IMR-90 (cell line): ENCODE measurements at regions not wholly inside any gene's neighbourhood (a gene's known extent, or its start where the extent isn't known, plus 50 kb on each side); places are given as distances from the start of the nearest gene placed in this dataset.

ENCODE experiments used
- ATAC-seq: fragments of 200-7000 bp; cut with Tn5 transposase; 2 replicates; pipeline ENCODE4 v1.9.1; 2020; ENCODE audit warnings: low read depth, mild to moderate bottlenecking, moderate library complexity
- BruUV-seq: library from RNA; stranded (reverse); fragments of 400-500 nt; replicated peaks from 2 replicates; lab custom pipeline; 2021; lab: Mats Ljungman, UMichigan
- CTCF ChIA-PET: fragments of 300-600 bp; formaldehyde crosslinking; extraction: SDS; loops from one replicate; lab custom pipeline; 2021; ENCODE audit warnings: antibody characterized with exemption; lab: Yijun Ruan, JAX
- POLR2A ChIA-PET: fragments of 300-600 bp; sonication (Branson Sonifier 250); formaldehyde crosslinking; loops from one replicate; lab custom pipeline; 2022; ENCODE audit warnings: antibody characterized with exemption; ENCODE audit not compliant: unreplicated experiment; lab: Charles Lee
- DNase-seq: peaks from one replicate; pipeline ENCODE4 v3.0.0; 2013
- H2AFZ ChIP-seq: replicated peaks from 2 replicates; pipeline ENCODE3; 2013; ENCODE audit warnings: low read length, mild to moderate bottlenecking; ENCODE audit not compliant: poor library complexity
- H2AK5ac ChIP-seq: 2 replicates; pipeline ENCODE4 v1.6.1; 2013; ENCODE audit warnings: low read depth, low read length, inconsistent platforms
- H2AK9ac ChIP-seq: replicated peaks from 2 replicates; pipeline ENCODE3; 2013; ENCODE audit warnings: mild to moderate bottlenecking, low read depth, low read length, moderate library complexity; ENCODE audit not compliant: poor library complexity
- H2BK120ac ChIP-seq: 2 replicates; pipeline ENCODE4 v1.6.1; 2013; ENCODE audit warnings: low read depth, low read length, inconsistent platforms
- H2BK15ac ChIP-seq: 3 replicates; pipeline ENCODE4 v1.6.1; 2013; ENCODE audit warnings: low read depth, low read length, inconsistent platforms
- H2BK20ac ChIP-seq: 2 replicates; pipeline ENCODE4 v1.6.1; 2013; ENCODE audit warnings: low read depth, mild to moderate bottlenecking, inconsistent platforms, low read length, moderate library complexity
- H2BK5ac ChIP-seq: 2 replicates; pipeline ENCODE4 v1.6.1; 2013; ENCODE audit warnings: mild to moderate bottlenecking, low read depth, low read length, inconsistent platforms; ENCODE audit not compliant: poor library complexity, severe bottlenecking
- H3K14ac ChIP-seq: replicated peaks from 2 replicates; pipeline ENCODE4 v1.6.1; 2013; ENCODE audit warnings: low read depth, low read length, inconsistent platforms
- H3K18ac ChIP-seq: 2 replicates; pipeline ENCODE4 v1.6.1; 2013; ENCODE audit warnings: low read depth, low read length, control low read depth
- H3K23ac ChIP-seq: 2 replicates; pipeline ENCODE4 v1.6.1; 2013; ENCODE audit warnings: low read depth, low read length, inconsistent platforms
- H3K27ac ChIP-seq: 2 replicates; pipeline ENCODE4 v1.5.1; 2013; ENCODE audit warnings: mild to moderate bottlenecking, control low read depth, low read length; ENCODE audit not compliant: insufficient read depth
- H3K27me3 ChIP-seq: 2 replicates; pipeline ENCODE4 v1.6.1; 2013; ENCODE audit warnings: low read length; ENCODE audit not compliant: control insufficient read depth, insufficient read depth
- H3K36me3 ChIP-seq: 2 replicates; pipeline ENCODE4 v1.6.1; 2013; ENCODE audit warnings: low read length, mixed read lengths; ENCODE audit not compliant: control insufficient read depth, insufficient read depth
- H3K4ac ChIP-seq: 2 replicates; pipeline ENCODE4 v1.6.1; 2013; ENCODE audit warnings: low read depth, low read length, inconsistent platforms
- H3K4me1 ChIP-seq: 2 replicates; pipeline ENCODE4 v1.6.1; 2013; ENCODE audit warnings: low read length, mixed read lengths; ENCODE audit not compliant: control insufficient read depth, insufficient read depth
- H3K4me2 ChIP-seq: 2 replicates; pipeline ENCODE4 v1.6.1; 2013; ENCODE audit warnings: low read depth, mild to moderate bottlenecking, control low read depth, low read length, moderate library complexity
- H3K4me3 ChIP-seq: 2 replicates; pipeline ENCODE4 v1.5.1; 2013; ENCODE audit warnings: low read depth, mild to moderate bottlenecking, control low read depth, low read length, moderate library complexity; ENCODE audit not compliant: insufficient read depth
- H3K56ac ChIP-seq: 2 replicates; pipeline ENCODE4 v1.6.1; 2013; ENCODE audit warnings: low read length, inconsistent platforms; ENCODE audit not compliant: insufficient read depth; ENCODE audit errors: extremely low read depth
- H3K79me1 ChIP-seq, 2 experiments: 2 replicates each; pipeline ENCODE4 v1.6.1; 2013; ENCODE audit warnings: low read length in 2 of 2, inconsistent platforms in 1 of 2, low read depth in 1 of 2
- H3K9ac ChIP-seq: 2 replicates; pipeline ENCODE4 v1.6.1; 2013; ENCODE audit warnings: low read depth, low read length, control low read depth
- H3K9me1 ChIP-seq: 2 replicates; pipeline ENCODE4 v1.6.1; 2013; ENCODE audit warnings: low read length, inconsistent platforms; ENCODE audit not compliant: insufficient read depth
- H3K9me3 ChIP-seq: 2 replicates; pipeline ENCODE4 v1.6.1; 2013; ENCODE audit warnings: low read length; ENCODE audit not compliant: control insufficient read depth, insufficient read depth
- H4K20me1 ChIP-seq: 2 replicates; pipeline ENCODE4 v1.6.1; 2013; ENCODE audit warnings: low read length, inconsistent platforms; ENCODE audit not compliant: insufficient read depth
- H4K5ac ChIP-seq: 2 replicates; pipeline ENCODE4 v1.6.1; 2013; ENCODE audit warnings: mild to moderate bottlenecking, low read depth, low read length, control low read depth
- H4K8ac ChIP-seq, 2 experiments: 2 replicates each; pipeline ENCODE4 v1.6.1; 2013; ENCODE audit warnings: low read depth in 2 of 2, low read length in 2 of 2, control low read depth in 1 of 2, inconsistent platforms in 1 of 2
- H4K91ac ChIP-seq: 2 replicates; pipeline ENCODE4 v1.6.1; 2013; ENCODE audit warnings: low read depth, low read length, inconsistent platforms; ENCODE audit not compliant: insufficient read depth
- BHLHE40 ChIP-seq: fragments of 150-350 bp; IDR thresholded peaks from 2 replicates; pipeline ENCODE4 v1.6.1; 2016; ENCODE audit warnings: mild to moderate bottlenecking, low read depth, low read length
- CEBPB ChIP-seq: IDR thresholded peaks from 2 replicates; pipeline ENCODE4 v1.6.1; 2012; ENCODE audit warnings: low read depth, low read length, improper control_type of control experiment
- POLR2A ChIP-seq: IDR thresholded peaks from 2 replicates; pipeline ENCODE4 v1.6.1; 2012; ENCODE audit warnings: mild to moderate bottlenecking, low read depth, low read length
- RAD21 ChIP-seq: IDR thresholded peaks from 2 replicates; pipeline ENCODE4 v1.6.1; 2012; ENCODE audit warnings: low read length, improper control_type of control experiment
- RCOR1 ChIP-seq: IDR thresholded peaks from 2 replicates; pipeline ENCODE4 v1.6.1; 2012; ENCODE audit warnings: mild to moderate bottlenecking, low read length, improper control_type of control experiment; ENCODE audit not compliant: insufficient replicate concordance
- RFX5 ChIP-seq: IDR thresholded peaks from 2 replicates; pipeline ENCODE4 v1.8.0; 2012; ENCODE audit warnings: low read depth, mild to moderate bottlenecking, low read length, moderate library complexity
- dilution Hi-C: fragments of 300-500 bp; cut with HindIII; formaldehyde crosslinking; loops from one replicate; pipeline ENCODE4 v1.14.3; 2018; ENCODE audit warnings: low sequenced_read_pairs; ENCODE audit not compliant: unreplicated experiment
- in situ Hi-C: fragments of 300-500 bp; cut with MboI; formaldehyde crosslinking; loops from 3 replicates; pipeline ENCODE4 v1.14.3; 2019; ENCODE audit warnings: low sequenced_read_pairs, inconsistent platforms, mixed read lengths
- intact Hi-C: fragments of 100-400 bp; cut with micrococcal nuclease; formaldehyde crosslinking; loops from 2 replicates; pipeline ENCODE4 v1.10.0; 2022
- TF ChIP-seq, protein P1 (sequence below): fragments of 150-350 bp; IDR thresholded peaks from 2 replicates; pipeline ENCODE4 v1.6.1; 2016; ENCODE audit warnings: low read depth, mild to moderate bottlenecking, low read length, moderate library complexity, borderline replicate concordance
- TF ChIP-seq, protein P2 (sequence below): fragments of 150-350 bp; IDR thresholded peaks from 2 replicates; pipeline ENCODE4 v1.6.1; 2017; ENCODE audit warnings: mild to moderate bottlenecking, antibody characterized with exemption, low read length, low read depth
- TF ChIP-seq, protein P3 (sequence below): conservative IDR thresholded peaks from 2 replicates; pipeline ENCODE4 v1.5.1; 2012; ENCODE audit warnings: mild to moderate bottlenecking, low read depth, low read length, improper control_type of control experiment

GRCh38 chr13:58300224-58300623, 668.7 kb downstream of the PCDH17 start:
- no peaks in the 10 kb centered on the region; the same call in 1 of the 2 replicates for H3K9me3 ChIP-seq
- H4K91ac ChIP-seq, result no peak overlapping the region
- no peak overlapping the region for H3K27ac ChIP-seq
- H3K79me1 ChIP-seq, result no peaks in the 10 kb centered on the region
- in situ Hi-C loops (no loop called here), dilution Hi-C loops (no loop called here), intact Hi-C loops (no loop called here)
- H4K8ac ChIP-seq, result no peak overlapping the region
- no peak overlapping the region for H3K56ac ChIP-seq
- no peak overlapping the region for H4K5ac ChIP-seq
- no peak overlapping the region for H3K18ac ChIP-seq
- H2BK5ac ChIP-seq, result no peak overlapping the region
- no peak overlapping the region for H3K4ac ChIP-seq
- H3K4me2 ChIP-seq, result no peak overlapping the region
- no peak overlapping the region for H2AK5ac ChIP-seq
- BruUV-seq, result no TSS peak
- no peak for TF ChIP-seq RFX5
- no peak for TF ChIP-seq CEBPB
- no peak for TF ChIP-seq RCOR1
- TF ChIP-seq, protein P1, sequence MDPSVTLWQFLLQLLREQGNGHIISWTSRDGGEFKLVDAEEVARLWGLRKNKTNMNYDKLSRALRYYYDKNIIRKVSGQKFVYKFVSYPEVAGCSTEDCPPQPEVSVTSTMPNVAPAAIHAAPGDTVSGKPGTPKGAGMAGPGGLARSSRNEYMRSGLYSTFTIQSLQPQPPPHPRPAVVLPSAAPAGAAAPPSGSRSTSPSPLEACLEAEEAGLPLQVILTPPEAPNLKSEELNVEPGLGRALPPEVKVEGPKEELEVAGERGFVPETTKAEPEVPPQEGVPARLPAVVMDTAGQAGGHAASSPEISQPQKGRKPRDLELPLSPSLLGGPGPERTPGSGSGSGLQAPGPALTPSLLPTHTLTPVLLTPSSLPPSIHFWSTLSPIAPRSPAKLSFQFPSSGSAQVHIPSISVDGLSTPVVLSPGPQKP, result no peak
- no peak for TF ChIP-seq POLR2A
- TF ChIP-seq, protein P2, sequence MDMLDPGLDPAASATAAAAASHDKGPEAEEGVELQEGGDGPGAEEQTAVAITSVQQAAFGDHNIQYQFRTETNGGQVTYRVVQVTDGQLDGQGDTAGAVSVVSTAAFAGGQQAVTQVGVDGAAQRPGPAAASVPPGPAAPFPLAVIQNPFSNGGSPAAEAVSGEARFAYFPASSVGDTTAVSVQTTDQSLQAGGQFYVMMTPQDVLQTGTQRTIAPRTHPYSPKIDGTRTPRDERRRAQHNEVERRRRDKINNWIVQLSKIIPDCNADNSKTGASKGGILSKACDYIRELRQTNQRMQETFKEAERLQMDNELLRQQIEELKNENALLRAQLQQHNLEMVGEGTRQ, result no peak
- TF ChIP-seq RAD21, result no peak
- TF ChIP-seq, protein P3, sequence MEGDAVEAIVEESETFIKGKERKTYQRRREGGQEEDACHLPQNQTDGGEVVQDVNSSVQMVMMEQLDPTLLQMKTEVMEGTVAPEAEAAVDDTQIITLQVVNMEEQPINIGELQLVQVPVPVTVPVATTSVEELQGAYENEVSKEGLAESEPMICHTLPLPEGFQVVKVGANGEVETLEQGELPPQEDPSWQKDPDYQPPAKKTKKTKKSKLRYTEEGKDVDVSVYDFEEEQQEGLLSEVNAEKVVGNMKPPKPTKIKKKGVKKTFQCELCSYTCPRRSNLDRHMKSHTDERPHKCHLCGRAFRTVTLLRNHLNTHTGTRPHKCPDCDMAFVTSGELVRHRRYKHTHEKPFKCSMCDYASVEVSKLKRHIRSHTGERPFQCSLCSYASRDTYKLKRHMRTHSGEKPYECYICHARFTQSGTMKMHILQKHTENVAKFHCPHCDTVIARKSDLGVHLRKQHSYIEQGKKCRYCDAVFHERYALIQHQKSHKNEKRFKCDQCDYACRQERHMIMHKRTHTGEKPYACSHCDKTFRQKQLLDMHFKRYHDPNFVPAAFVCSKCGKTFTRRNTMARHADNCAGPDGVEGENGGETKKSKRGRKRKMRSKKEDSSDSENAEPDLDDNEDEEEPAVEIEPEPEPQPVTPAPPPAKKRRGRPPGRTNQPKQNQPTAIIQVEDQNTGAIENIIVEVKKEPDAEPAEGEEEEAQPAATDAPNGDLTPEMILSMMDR, result no peak
- TF ChIP-seq BHLHE40, result no peak
- no peaks in the 10 kb centered on the region for H3K4me1 ChIP-seq
- H3K4me3 ChIP-seq, result no peak overlapping the region
- no peak overlapping the region for H2BK15ac ChIP-seq
- no peak overlapping the region for H2AK9ac ChIP-seq
- H2AFZ ChIP-seq, result no peak overlapping the region
- no peak overlapping the region for H3K14ac ChIP-seq
- ATAC-seq, result no peak
- DNase-seq, result no peak
- H3K9ac ChIP-seq, result no peak overlapping the region
- ChIA-PET POLR2A (no interaction called here), CTCF (no interaction called here)
- no peaks in the 10 kb centered on the region for H4K20me1 ChIP-seq
- H3K27me3 ChIP-seq, result no peaks in the 10 kb centered on the region
- H2BK20ac ChIP-seq, result no peak overlapping the region
- H3K36me3 ChIP-seq, result no peaks in the 10 kb centered on the region
- H2BK120ac ChIP-seq, result no peak overlapping the region
- H3K9me1 ChIP-seq, result no peaks in the 10 kb centered on the region
- H3K23ac ChIP-seq, result no peak overlapping the region
